Activated T-helper 2 cell treated with anti-CD3 and anti-CD28 coated beads, Interferon-gamma antibody, Interleukin-2, Interleukin-4, amounts not matched to agents 10 μg/mL and 5 μg/mL and 100 μg/mL, durations not matched to agents 14 hours and 24 hours and 36 hours (primary cell): ENCODE measurements at regions not wholly inside any gene's neighbourhood (a gene's known extent, or its start where the extent isn't known, plus 50 kb on each side); places are given as distances from the start of the nearest gene placed in this dataset.
"Not testable (repeated sequence)": the region's sequence is repeated elsewhere in the genome, so short reads cannot be mapped to it uniquely, and the experiment has no call there.

Experiments
- DNase-seq: peaks from one replicate; pipeline ENCODE4 v3.0.0; 2021; ENCODE audit warnings: low spot score
- H3K27ac Mint-ChIP-seq: one replicate; pipeline ENCODE4 v1.8.0; 2021; ENCODE audit warnings: mixed read lengths
- H3K27me3 Mint-ChIP-seq: one replicate; pipeline ENCODE4 v1.8.0; 2021; ENCODE audit warnings: low read depth, mixed read lengths
- H3K36me3 Mint-ChIP-seq: one replicate; pipeline ENCODE4 v1.8.0; 2021; ENCODE audit warnings: low read depth, mixed read lengths
- H3K4me1 Mint-ChIP-seq: one replicate; pipeline ENCODE4 v1.8.0; 2021; ENCODE audit warnings: low read depth, mixed read lengths
- H3K4me3 Mint-ChIP-seq: one replicate; pipeline ENCODE4 v1.8.0; 2021; ENCODE audit warnings: low read depth, mild to moderate bottlenecking, moderate library complexity, mixed read lengths
- H3K9me3 Mint-ChIP-seq: one replicate; pipeline ENCODE4 v1.8.0; 2021; ENCODE audit warnings: mixed read lengths
- intact Hi-C: fragments of 100-400 bp; cut with micrococcal nuclease; formaldehyde crosslinking; loops from one replicate; pipeline ENCODE4 v1.15.1; 2023

DNA sequence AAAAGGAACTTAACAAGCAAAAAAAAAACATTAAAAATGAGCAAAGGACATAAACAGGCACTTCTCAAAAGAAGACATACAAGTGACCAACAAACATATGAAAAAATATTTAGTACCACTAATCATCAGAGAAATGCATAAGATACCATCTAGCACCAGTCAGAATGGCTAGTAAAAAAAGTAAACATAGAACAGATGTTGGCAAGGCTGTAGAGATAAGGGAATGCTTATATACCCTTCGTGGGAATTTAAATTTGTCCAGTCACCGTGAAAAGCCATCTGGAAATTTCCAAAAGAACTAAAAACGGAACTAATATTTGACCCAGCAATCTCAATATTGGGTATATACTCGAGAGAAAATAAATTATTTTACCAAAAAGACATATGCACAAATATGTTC lies 1751.3 kb upstream of the LRRTM1 start:
- no peak for DNase-seq
- Mint-ChIP-seq H3K9me3 (peaks cover 32% of the 10 kb centered on the region), H3K36me3 (no peaks in the 10 kb centered on the region), H3K27ac (no peak overlapping the region), H3K4me1 (no peaks in the 10 kb centered on the region), H3K27me3 (no peaks in the 10 kb centered on the region), H3K4me3 (no peak overlapping the region)
- intact Hi-C loops, result no loop called here

GRCh38 chr2:82043867-82044266 lies 1739.3 kb upstream of the LRRTM1 start:
- Mint-ChIP-seq H3K36me3 (no peaks in the 10 kb centered on the region), H3K9me3 (peaks cover 19% of the 10 kb centered on the region), H3K27ac (no peak overlapping the region)

DNA sequence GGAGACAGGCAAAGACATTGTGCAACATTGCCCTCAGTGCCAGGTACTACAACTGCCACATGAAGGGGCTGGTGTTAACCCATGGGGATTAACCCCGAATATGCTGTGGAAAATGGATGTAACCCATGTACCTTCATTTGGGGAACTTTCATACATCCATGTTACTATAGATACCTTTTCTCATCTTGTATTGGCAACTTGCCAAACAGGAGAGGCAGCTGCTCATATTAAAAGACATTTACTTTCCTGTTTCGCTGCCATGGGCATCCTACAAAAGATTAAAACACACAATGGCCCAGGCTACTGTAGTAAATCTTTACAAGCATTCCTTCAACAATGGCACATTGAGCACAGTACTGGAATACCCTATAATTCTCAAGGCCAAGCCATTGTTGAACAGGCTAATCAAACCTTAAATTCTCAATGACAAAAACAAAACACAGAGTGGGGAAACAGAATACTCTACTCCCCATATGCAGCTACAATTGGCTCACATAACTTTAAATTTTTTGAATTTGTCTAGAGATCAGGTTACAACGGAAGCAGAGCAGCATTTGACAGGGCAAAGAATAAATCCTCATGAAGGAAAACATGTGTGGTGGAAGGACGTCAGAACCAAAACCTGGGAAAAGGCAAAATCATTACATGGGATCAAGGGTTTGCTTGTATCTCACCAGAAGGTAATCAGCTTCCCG lies 1723.5 kb upstream of the LRRTM1 start:
- no peak overlapping the region for H3K27ac Mint-ChIP-seq
- H3K36me3 Mint-ChIP-seq, result no peaks in the 10 kb centered on the region
- H3K4me1 Mint-ChIP-seq, result no peaks in the 10 kb centered on the region
- no peak for DNase-seq
- H3K4me3 Mint-ChIP-seq, result no peak overlapping the region
- no peaks in the 10 kb centered on the region for H3K27me3 Mint-ChIP-seq
- H3K9me3 Mint-ChIP-seq, result peaks cover 62% of the 10 kb centered on the region
- intact Hi-C loops, result no loop called here

More at GRCh38 chr2:82043867-82044266, 1739.3 kb upstream of the LRRTM1 start:
- Mint-ChIP-seq H3K4me1 (no peaks in the 10 kb centered on the region), H3K4me3 (no peak overlapping the region), H3K27me3 (no peaks in the 10 kb centered on the region)
- DNase-seq, result no peak
- intact Hi-C loops, result no loop called here

- H3K9me3 Mint-ChIP-seq, result peaks cover 51% of the 10 kb centered on the region
Measured at GRCh38 chr2:82023710-82024109, 1719.2 kb upstream of the LRRTM1 start.

GRCh38 chr2:82013641-82014040 lies 1709.1 kb upstream of the LRRTM1 start:
- Mint-ChIP-seq H3K27ac (no peak overlapping the region), H3K4me3 (no peak overlapping the region), H3K4me1 (no peaks in the 10 kb centered on the region), H3K9me3 (peaks cover 28% of the 10 kb centered on the region), H3K36me3 (no peaks in the 10 kb centered on the region), H3K27me3 (no peaks in the 10 kb centered on the region)
- intact Hi-C loops, result no loop called here
- no peak for DNase-seq

More at GRCh38 chr2:82023710-82024109, 1719.2 kb upstream of the LRRTM1 start:
- Mint-ChIP-seq H3K4me3 (no peak overlapping the region), H3K27me3 (no peaks in the 10 kb centered on the region), H3K4me1 (no peaks in the 10 kb centered on the region), H3K36me3 (no peaks in the 10 kb centered on the region), H3K27ac (no peak overlapping the region)
- intact Hi-C loops, result no loop called here
- no peak for DNase-seq

- intact Hi-C loops, result no loop called here
- DNase-seq, result no peak
- H3K9me3 Mint-ChIP-seq, result peaks cover 20% of the 10 kb centered on the region
- no peaks in the 10 kb centered on the region for H3K4me1 Mint-ChIP-seq
- no peaks in the 10 kb centered on the region for H3K27me3 Mint-ChIP-seq
- H3K36me3 Mint-ChIP-seq, result no peaks in the 10 kb centered on the region
- no peak overlapping the region for H3K27ac Mint-ChIP-seq
- no peak overlapping the region for H3K4me3 Mint-ChIP-seq
Measured at GRCh38 chr2:82007071-82007664, 1702.6 kb upstream of the LRRTM1 start.

GRCh38 chr2:82005889-82006288 lies 1701.3 kb upstream of the LRRTM1 start:
- intact Hi-C loops, H3K36me3 Mint-ChIP-seq: not testable (repeated sequence)
- peaks cover 16% of the 10 kb centered on the region for H3K9me3 Mint-ChIP-seq

GRCh38 chr2:82001614-82002013 lies 1697.1 kb upstream of the LRRTM1 start:
- Mint-ChIP-seq H3K9me3 (peaks cover 17% of the 10 kb centered on the region), H3K4me3 (no peak overlapping the region)

More at GRCh38 chr2:82005889-82006288, 1701.3 kb upstream of the LRRTM1 start:
- H3K4me1 Mint-ChIP-seq, H3K27ac Mint-ChIP-seq, H3K27me3 Mint-ChIP-seq, H3K4me3 Mint-ChIP-seq, DNase-seq: not testable (repeated sequence)

DNA sequence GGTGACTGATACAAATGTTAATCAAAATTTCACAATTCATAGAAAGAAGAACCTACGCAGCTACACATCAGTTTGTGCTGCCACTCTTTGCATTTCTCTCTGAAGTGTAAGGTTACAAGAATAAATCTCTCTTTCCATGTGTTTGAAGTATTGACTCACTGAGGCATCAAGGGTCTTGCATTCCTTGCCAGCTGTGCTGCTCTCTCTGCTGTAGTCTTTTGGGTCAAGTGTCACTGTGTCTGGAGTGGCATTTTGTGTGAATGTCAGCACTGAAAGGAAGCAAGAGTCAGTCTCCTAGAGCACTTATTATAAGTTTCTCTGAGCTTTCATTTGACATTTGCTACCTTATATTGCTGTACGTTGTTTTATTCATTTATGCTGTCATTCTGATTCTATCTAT lies 1696.1 kb upstream of the LRRTM1 start:
- no peaks in the 10 kb centered on the region for H3K36me3 Mint-ChIP-seq
- H3K27ac Mint-ChIP-seq, result no peak overlapping the region
- H3K4me3 Mint-ChIP-seq, result no peak overlapping the region
- H3K27me3 Mint-ChIP-seq, result no peaks in the 10 kb centered on the region
- DNase-seq, result no peak
- peaks cover 23% of the 10 kb centered on the region for H3K9me3 Mint-ChIP-seq
- intact Hi-C loops, result no loop called here
- no peaks in the 10 kb centered on the region for H3K4me1 Mint-ChIP-seq

More at GRCh38 chr2:82001614-82002013, 1697.1 kb upstream of the LRRTM1 start:
- Mint-ChIP-seq H3K27me3 (no peaks in the 10 kb centered on the region), H3K27ac (no peak overlapping the region), H3K36me3 (no peaks in the 10 kb centered on the region), H3K4me1 (no peaks in the 10 kb centered on the region)
- intact Hi-C loops, result no loop called here
- DNase-seq, result no peak

DNA sequence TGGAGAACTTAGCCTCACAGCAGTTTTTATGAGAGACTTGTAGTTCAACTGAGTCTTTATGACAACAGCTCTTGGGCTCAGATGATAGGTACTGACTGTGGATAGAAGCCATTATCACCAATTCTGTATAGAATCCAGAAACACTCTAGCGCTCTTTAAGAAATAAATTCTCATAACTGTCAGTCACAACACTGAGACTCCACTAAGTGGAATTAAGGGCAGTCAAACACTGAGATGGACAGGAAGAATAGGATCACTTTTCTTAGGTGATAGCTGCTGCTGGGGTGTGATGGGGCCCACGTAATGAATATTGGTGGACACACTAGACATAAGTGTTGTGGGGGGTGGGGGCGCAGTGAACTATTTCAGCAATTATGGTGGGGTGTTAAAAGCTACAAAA lies 1691.8 kb upstream of the LRRTM1 start:
- Mint-ChIP-seq H3K9me3 (peaks cover 25% of the 10 kb centered on the region), H3K4me3 (no peak overlapping the region)
- intact Hi-C loops, result no loop called here

DNA sequence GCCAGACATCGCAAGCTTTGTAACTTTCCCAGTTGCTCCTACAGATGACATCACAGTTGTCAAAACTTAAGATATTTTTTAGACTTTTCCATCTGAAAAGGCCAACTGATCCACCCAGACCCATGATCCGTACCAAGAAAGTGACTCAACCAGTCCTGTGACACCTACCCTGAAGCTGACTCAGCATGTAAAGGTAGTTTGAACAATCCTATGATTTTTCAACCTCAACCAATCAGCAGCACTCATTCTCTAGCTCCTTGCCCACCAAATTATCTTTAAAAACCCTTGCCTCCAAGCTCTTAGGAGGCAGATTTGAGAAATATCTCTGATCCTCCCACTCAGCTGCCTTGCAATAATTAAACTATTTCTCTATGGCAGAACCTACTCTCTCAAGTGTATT lies 1686.7 kb upstream of the LRRTM1 start:
- Mint-ChIP-seq H3K4me1 (no peaks in the 10 kb centered on the region), H3K27ac (no peak overlapping the region), H3K4me3 (no peak overlapping the region), H3K27me3 (no peaks in the 10 kb centered on the region), H3K36me3 (no peaks in the 10 kb centered on the region), H3K9me3 (peaks cover 27% of the 10 kb centered on the region)
- intact Hi-C loops, result no loop called here
- no peak for DNase-seq

More for the DNA sequence above, 1691.8 kb upstream of the LRRTM1 start:
- H3K27ac Mint-ChIP-seq, result no peak overlapping the region
- H3K27me3 Mint-ChIP-seq, result no peaks in the 10 kb centered on the region
- no peak for DNase-seq
- H3K4me1 Mint-ChIP-seq, result no peaks in the 10 kb centered on the region
- no peaks in the 10 kb centered on the region for H3K36me3 Mint-ChIP-seq

- no peak overlapping the region for H3K4me3 Mint-ChIP-seq
- intact Hi-C loops, result no loop called here
- no peak overlapping the region for H3K27ac Mint-ChIP-seq
Measured at GRCh38 chr2:81987370-81987769, 1682.8 kb upstream of the LRRTM1 start.

GRCh38 chr2:81984969-81985637 lies 1680.6 kb upstream of the LRRTM1 start:
- peaks cover 38% of the 10 kb centered on the region for H3K9me3 Mint-ChIP-seq
- H3K4me1 Mint-ChIP-seq, result no peaks in the 10 kb centered on the region
- H3K27me3 Mint-ChIP-seq, result no peaks in the 10 kb centered on the region
- H3K4me3 Mint-ChIP-seq, result no peak overlapping the region
- no peaks in the 10 kb centered on the region for H3K36me3 Mint-ChIP-seq
- intact Hi-C loops, result no loop called here
- no peak overlapping the region for H3K27ac Mint-ChIP-seq
- DNase-seq, result no peak

More at GRCh38 chr2:81987370-81987769, 1682.8 kb upstream of the LRRTM1 start:
- no peaks in the 10 kb centered on the region for H3K4me1 Mint-ChIP-seq
- DNase-seq, result no peak
- H3K9me3 Mint-ChIP-seq, result peaks cover 26% of the 10 kb centered on the region
- H3K27me3 Mint-ChIP-seq, result no peaks in the 10 kb centered on the region
- no peaks in the 10 kb centered on the region for H3K36me3 Mint-ChIP-seq
